Activated naive CD4-positive, alpha-beta T cell treated with anti-CD3 and anti-CD28 coated beads, Interleukin-2, amount 50 U/mL, for 16 hours (primary cell): ENCODE measurements at regions not wholly inside any gene's neighbourhood (a gene's known extent, or its start where the extent isn't known, plus 50 kb on each side); places are given as distances from the start of the nearest gene placed in this dataset.

Experiments used
- DNase-seq: peaks from one replicate; pipeline ENCODE4 v3.0.0-alpha.2; 2020

GRCh38 chr18:74023220-74023619 is 124.4 kb downstream of the FBXO15 start:
- no peak for DNase-seq

- DNase-seq, result no peak
These were observed 127.8 kb downstream of the FBXO15 start for GRCh38 chr18:74019864-74020263.

- no peak for DNase-seq
These were observed 133.7 kb downstream of the FBXO15 start for GRCh38 chr18:74013955-74014354.

GRCh38 chr18:74012954-74013630 is 134.5 kb downstream of the FBXO15 start:
- no peak for DNase-seq

GRCh38 chr18:74006143-74006542 is 141.5 kb downstream of the FBXO15 start:
- DNase-seq, result no peak

- DNase-seq, result no peak
These were observed 142.1 kb downstream of the FBXO15 start for GRCh38 chr18:74005320-74006109.

GRCh38 chr18:73992242-73993022 is 155.2 kb downstream of the FBXO15 start:
- no peak for DNase-seq

GRCh38 chr18:73991570-73991969 is 156.1 kb downstream of the FBXO15 start:
- DNase-seq, result no peak

GRCh38 chr18:73990258-73990657 is 157.4 kb downstream of the FBXO15 start:
- no peak for DNase-seq

GRCh38 chr18:73987247-73987980 is 160.2 kb downstream of the FBXO15 start:
- DNase-seq, result no peak

GRCh38 chr18:73986711-73987110 is 160.9 kb downstream of the FBXO15 start:
- no peak for DNase-seq

- no peak for DNase-seq
These were observed 161.6 kb downstream of the FBXO15 start for GRCh38 chr18:73985855-73986625.

GRCh38 chr18:73983970-73984369 is 163.7 kb downstream of the FBXO15 start:
- DNase-seq, result no peak

- DNase-seq, result no peak
These were observed 164.1 kb downstream of the FBXO15 start for GRCh38 chr18:73983496-73983895.

- no peak for DNase-seq
These were observed 165.8 kb downstream of the FBXO15 start for GRCh38 chr18:73981796-73982195.

- no peak for DNase-seq
These were observed 167.2 kb downstream of the FBXO15 start for GRCh38 chr18:73980289-73980979.

GRCh38 chr18:73979742-73980141 is 167.9 kb downstream of the FBXO15 start:
- DNase-seq, result no peak

GRCh38 chr18:73976433-73976832 is 171.2 kb downstream of the FBXO15 start:
- no peak for DNase-seq

GRCh38 chr18:73975266-73975665 is 172.4 kb downstream of the FBXO15 start:
- no peak for DNase-seq

GRCh38 chr18:73973972-73974371 is 173.7 kb downstream of the FBXO15 start:
- DNase-seq, result no peak

- no peak for DNase-seq
These were observed 180.7 kb downstream of the FBXO15 start for GRCh38 chr18:73966954-73967353.

GRCh38 chr18:73962256-73962655 is 185.4 kb downstream of the FBXO15 start:
- no peak for DNase-seq
